ENCODE measurements at regions not wholly inside any gene's neighbourhood (a gene's known extent, or its start where the extent isn't known, plus 50 kb on each side); places are given as distances from the start of the nearest gene placed in this dataset.

GRCh38 chr4:125891597-125892258 lies 577.0 kb downstream of the FAT4 start:
- DNase-seq (ENCODE audit: extremely low read depth, low read depth) = no peak

- no peak for DNase-seq (ENCODE audit: extremely low read depth, low read depth)
These were observed 590.0 kb downstream of the FAT4 start for GRCh38 chr4:125904802-125905201.

DNA sequence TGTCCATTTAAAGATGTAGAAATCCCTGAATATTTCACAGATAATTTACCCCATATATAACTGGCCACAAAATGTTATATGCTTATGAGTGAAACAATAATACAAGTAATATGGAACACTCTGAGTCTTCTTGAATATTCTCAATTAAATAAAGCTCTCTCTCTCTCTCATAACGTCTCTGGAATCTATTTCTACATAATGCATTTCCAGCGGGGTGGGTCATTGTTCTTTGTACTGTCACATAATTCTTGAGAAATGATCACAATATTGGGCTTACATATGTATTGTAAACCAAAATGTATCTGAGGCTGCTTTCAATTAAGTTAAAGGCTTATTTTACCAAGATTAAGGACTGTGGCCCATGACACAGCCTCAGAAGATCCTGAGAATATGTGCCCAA lies 596.3 kb downstream of the FAT4 start:
- DNase-seq (ENCODE audit: extremely low read depth, low read depth) = no peak

- no peak for DNase-seq (ENCODE audit: extremely low read depth, low read depth)
These were observed 596.7 kb downstream of the FAT4 start for GRCh38 chr4:125911481-125911880.

- no peak for DNase-seq (ENCODE audit: extremely low read depth, low read depth)
These were observed 602.8 kb downstream of the FAT4 start for GRCh38 chr4:125917559-125917958.

DNA sequence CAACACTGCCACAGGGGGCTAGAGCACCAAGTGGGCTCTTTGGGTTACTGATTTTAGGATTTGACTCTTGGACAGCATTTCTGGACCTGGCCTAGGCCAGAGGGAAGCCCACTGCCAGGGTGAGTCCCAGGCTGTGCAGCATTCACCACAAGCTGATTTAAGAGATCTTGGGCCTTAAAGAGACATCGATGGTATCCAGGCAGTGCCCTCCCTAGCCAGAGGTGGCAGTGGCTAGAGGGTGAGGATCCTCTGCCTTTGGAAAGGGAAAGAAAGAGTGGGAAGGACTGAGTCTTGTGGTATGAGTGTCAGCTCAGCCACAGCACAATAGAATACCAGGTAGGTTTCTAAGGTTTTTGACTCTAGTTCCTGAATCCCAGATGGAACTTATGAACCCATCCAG lies 613.9 kb downstream of the FAT4 start:
- no peak for DNase-seq (ENCODE audit: extremely low read depth, low read depth)

DNA sequence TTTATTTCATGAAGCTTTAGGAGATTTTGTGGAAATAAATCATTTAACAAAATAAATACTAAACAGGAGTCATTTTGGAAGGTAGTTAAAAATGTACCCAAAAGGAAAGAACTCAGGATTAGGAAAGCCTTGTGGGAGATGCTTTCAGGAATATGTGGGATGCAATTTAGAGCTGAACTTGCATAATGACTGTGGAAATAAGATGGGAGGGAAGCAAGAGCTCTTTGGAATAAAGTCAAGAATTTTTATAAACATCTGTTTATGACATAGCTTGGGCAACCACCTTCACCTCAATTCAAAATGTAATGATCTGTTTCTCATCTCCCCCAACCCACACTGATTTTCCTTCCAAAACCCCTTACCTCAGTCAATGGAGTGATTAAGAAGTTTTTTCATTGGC lies 623.8 kb downstream of the FAT4 start:
- no peak for DNase-seq (ENCODE audit: extremely low read depth, low read depth)

DNA sequence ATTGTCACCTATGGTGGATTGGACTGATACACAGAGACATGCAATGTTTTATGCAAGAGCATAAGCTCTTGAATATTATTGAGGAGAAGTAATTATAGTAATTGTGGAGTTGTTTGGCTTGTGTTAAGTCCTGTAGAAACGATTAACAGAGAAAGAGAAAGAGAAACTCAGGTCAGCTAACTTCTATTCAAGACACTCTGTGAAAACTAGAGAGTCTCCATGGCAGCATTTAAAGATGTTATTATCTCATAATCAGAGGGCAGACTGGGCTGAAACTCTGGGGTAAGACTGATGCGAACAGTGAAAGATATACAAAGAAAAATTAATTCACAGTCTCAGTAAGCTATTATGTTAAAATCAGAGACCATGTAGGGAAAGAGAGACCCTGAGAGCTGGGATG lies 625.7 kb downstream of the FAT4 start:
- no peak for DNase-seq (ENCODE audit: extremely low read depth, low read depth)

GRCh38 chr4:125944966-125945365 lies 630.2 kb downstream of the FAT4 start:
- no peak for DNase-seq (ENCODE audit: extremely low read depth, low read depth)

GRCh38 chr4:125948021-125948420 lies 633.3 kb downstream of the FAT4 start:
- no peak for DNase-seq (ENCODE audit: extremely low read depth, low read depth)

DNA sequence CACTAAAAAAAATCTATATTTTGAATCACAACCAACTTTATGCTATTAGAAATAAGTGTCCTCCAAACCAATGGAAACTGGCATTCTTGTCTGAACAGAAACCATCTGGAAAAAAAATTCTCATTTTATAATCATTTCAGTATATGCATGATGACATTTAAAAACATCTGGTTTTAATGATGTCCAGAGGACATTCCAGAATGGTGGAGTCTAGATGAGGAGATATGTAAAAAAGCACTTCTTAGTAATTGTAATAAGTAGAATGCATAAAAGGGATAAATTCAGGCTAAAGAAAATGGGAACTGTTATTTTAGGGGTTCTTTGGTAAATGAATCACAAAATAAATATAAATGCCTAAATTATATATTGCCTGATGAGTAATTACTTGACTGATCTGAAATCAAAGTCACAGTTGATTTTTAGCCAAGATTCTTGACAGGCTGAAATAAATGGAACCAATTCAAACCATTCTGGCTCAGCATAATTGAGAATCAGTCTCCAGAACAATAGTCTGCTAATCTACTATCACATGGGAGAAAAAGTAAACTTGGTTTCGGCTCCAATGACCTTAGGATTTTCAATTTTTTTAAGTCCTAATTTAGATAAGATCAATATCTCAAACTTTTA lies 636.6 kb downstream of the FAT4 start:
- DNase-seq (ENCODE audit: extremely low read depth, low read depth) = no peak

DNA sequence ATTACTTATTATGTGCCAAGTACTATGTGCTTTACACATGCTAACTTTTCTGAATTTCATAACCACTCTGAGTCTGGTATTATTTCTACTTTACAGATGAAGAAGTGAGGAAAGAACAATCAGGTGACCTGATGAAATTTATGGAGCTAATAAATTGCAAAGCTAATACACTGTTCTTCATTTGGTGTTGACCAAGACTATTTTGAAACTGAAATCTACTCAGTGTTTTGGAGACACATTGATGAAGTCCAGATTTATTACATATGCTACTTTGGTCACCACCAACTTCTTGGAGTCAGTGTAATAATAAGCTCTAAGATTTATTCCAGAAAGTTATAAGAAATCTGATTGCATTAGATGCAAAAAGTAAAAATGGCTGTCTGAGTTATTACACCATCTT lies 637.9 kb downstream of the FAT4 start:
- DNase-seq (ENCODE audit: extremely low read depth, low read depth) = no peak

- DNase-seq (ENCODE audit: extremely low read depth, low read depth) = no peak
These were observed 641.5 kb downstream of the FAT4 start for GRCh38 chr4:125956276-125956675.

- no peak for DNase-seq (ENCODE audit: extremely low read depth, low read depth)
These were observed 643.8 kb downstream of the FAT4 start for GRCh38 chr4:125958519-125958918.

- DNase-seq (ENCODE audit: extremely low read depth, low read depth) = no peak
These were observed 646.9 kb downstream of the FAT4 start for GRCh38 chr4:125961626-125962025.

DNA sequence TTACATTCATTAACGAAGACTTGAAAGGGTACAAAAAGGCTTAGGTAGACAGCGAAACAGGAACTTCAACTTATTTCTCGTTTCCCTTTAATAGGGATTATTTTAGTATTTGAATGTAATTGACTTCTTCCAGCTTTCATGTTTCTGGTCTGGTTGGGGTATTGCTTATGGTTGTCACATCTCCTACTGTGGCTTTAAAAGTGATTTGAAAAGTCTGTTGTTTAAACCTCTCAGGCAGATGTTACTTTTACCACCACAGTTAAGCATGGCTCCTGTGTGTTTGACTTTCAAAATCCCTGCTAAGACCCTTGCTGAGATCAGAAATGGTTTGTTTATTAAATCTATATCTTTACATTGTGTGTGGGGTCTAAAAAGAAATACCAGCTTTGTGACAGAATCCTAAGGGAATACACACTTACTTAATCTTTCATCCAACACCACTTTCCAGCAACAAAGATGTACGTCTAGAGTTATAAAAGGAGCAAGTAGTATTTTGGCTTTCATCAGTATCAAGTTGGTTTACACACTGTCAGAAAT lies 661.2 kb downstream of the FAT4 start:
- DNase-seq (ENCODE audit: extremely low read depth, low read depth) = no peak

GRCh38 chr4:125979950-125980349 lies 665.2 kb downstream of the FAT4 start:
- no peak for DNase-seq (ENCODE audit: extremely low read depth, low read depth)

DNA sequence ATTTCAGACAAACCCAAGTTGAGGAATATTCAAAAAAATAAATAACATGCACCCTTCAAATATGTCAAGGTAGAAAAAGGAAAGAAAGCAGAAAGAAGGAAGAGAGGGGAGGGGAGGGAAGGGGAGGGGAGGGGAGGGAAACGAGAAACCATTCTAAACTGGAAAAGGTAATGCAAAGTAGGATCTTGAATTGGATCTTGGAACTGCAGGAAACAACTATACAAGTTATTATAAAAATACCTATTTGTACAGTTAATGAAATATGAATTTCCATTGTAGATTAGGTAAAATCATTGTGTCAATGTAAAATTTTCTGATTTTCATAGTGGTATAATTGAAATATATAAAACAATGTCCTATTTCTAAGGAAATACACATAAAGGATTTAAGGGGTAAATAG lies 668.4 kb downstream of the FAT4 start:
- DNase-seq (ENCODE audit: extremely low read depth, low read depth) = no peak

GRCh38 chr4:125985856-125986255 lies 671.1 kb downstream of the FAT4 start:
- DNase-seq (ENCODE audit: extremely low read depth, low read depth) = peak; percentile 64

DNA sequence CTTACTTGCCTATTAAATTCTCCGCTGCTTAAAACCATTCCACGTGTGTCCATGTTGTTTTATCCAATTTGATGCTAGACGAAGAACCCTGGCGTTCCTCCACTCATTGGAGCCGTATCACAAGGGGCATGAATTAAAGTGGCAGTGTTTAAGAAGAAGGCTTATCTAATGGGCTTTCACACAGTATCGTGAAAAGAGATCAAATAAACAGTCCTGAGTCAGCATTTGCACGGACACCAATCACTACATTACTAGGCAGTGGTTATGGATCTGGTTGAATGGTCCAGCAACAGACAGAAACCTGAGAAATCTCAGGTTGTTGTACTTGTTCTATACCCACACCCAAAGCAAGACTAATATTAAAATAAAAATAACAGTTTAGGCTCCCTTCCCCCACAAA lies 671.6 kb downstream of the FAT4 start:
- no peak for DNase-seq (ENCODE audit: extremely low read depth, low read depth)

GRCh38 chr4:125988464-125988863 lies 673.7 kb downstream of the FAT4 start:
- no peak for DNase-seq (ENCODE audit: extremely low read depth, low read depth)

DNA sequence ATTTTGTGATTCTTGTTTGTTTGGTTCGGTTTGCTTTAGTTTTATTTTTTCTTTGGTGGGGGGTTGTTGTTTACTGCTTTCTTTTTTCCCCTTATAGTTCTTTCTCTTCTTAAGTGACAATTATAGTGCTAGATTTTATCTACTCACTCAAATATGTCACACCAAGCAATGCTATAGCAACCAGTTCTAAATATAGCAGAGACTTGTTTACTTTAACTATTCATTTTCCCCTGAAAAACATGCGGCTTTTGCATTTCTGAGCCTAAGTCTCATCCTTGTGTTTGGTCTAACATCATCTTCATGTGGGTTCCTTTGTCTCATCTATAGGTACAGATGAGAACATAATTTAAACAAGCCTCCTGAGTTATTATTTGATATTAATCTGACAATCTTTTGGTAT lies 676.6 kb downstream of the FAT4 start:
- DNase-seq (ENCODE audit: extremely low read depth, low read depth) = no peak

DNA sequence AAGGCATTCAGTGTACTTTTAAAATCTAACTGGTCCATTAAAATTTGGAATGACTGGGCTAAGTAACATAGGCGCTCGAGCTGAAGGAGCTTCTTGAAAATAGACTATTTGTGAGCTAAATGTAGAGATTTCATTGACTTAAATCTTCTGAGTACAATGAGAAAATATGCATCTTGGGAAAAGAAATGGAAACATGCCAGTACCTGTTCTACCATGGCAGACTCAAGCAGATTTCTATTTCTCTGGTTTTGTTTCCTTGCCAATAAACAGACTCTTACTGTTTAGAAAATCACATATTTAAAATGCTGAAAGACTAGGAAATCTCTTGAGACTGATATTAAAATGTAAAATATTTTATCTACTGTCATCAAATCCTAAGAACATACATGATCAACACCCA lies 678.1 kb downstream of the FAT4 start:
- DNase-seq (ENCODE audit: extremely low read depth, low read depth) = no peak

Measured in NCI-H460 (cell line).